Lower lobe of right lung (tissue), 2 donors: ENCODE measurements at regions not wholly inside any gene's neighbourhood (a gene's known extent, or its start where the extent isn't known, plus 50 kb on each side); places are given as distances from the start of the nearest gene placed in this dataset.
"Not testable (repeated sequence)": the region's sequence is repeated elsewhere in the genome, so short reads cannot be mapped to it uniquely, and the experiment has no call there.

Experiments
- ATAC-seq, 2 donors: fragments of 200-7000 bp; cut with Tn5 transposase; one replicate each; pipeline ENCODE4 v1.9.1; 2020 to 2022; ENCODE audit warnings: mild to moderate bottlenecking in 2 of 2, moderate library complexity in 2 of 2
- DNase-seq: peaks from one replicate; pipeline ENCODE4 v3.0.0-alpha.2; 2020
- H3K27ac ChIP-seq: fragments of 200-600 bp; one replicate; pipeline ENCODE4 v1.8.0; 2022
- H3K27me3 ChIP-seq: fragments of 200-600 bp; one replicate; pipeline ENCODE4 v1.8.0; 2022; ENCODE audit warnings: low read depth
- H3K36me3 ChIP-seq: fragments of 200-600 bp; one replicate; pipeline ENCODE4 v1.8.0; 2022; ENCODE audit warnings: mild to moderate bottlenecking
- H3K4me1 ChIP-seq: fragments of 200-600 bp; one replicate; pipeline ENCODE4 v1.8.0; 2022
- H3K4me3 ChIP-seq: fragments of 200-600 bp; one replicate; pipeline ENCODE4 v1.8.0; 2022; ENCODE audit warnings: mild to moderate bottlenecking
- H3K9me3 ChIP-seq: fragments of 200-600 bp; one replicate; pipeline ENCODE4 v1.8.0; 2022
- intact Hi-C: fragments of 100-400 bp; cut with DNase I; formaldehyde crosslinking; loops from one replicate; pipeline ENCODE4 v1.11.0; 2022
- TF ChIP-seq, protein P1 (sequence below): fragments of 200-600 bp; IDR thresholded peaks from one replicate; pipeline ENCODE4 v1.8.0; 2022; ENCODE audit warnings: antibody characterized with exemption, mild to moderate bottlenecking
- donor health status: DM: no; HTN: yes; CAD: no; lungs with severe emphysema.

DNA sequence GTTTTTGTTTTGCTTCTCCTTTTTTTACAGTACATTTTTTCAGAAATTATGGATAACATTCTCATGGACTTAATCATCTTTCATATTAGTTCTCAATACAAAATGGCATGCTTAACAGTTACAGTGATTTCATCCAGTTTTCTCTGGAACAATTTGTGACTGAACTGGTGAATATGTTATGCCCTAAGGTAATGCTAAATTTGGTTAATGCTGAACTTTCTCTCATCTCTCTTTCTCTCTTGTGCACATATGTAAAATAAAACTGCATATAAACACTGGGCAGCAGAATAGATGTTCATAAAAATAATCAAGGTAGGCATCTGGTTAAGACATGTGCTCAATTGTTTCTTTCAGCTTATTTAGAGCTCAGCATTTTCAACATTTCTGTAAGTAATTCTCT, 196.3 kb upstream of the TMEFF2 start:
- intact Hi-C loops: no loop called here
- H3K9me3 ChIP-seq: no peaks in the 10 kb centered on the region
- no peak overlapping the region for H3K27ac ChIP-seq
- no peaks in the 10 kb centered on the region for H3K27me3 ChIP-seq
- TF ChIP-seq, protein P1, sequence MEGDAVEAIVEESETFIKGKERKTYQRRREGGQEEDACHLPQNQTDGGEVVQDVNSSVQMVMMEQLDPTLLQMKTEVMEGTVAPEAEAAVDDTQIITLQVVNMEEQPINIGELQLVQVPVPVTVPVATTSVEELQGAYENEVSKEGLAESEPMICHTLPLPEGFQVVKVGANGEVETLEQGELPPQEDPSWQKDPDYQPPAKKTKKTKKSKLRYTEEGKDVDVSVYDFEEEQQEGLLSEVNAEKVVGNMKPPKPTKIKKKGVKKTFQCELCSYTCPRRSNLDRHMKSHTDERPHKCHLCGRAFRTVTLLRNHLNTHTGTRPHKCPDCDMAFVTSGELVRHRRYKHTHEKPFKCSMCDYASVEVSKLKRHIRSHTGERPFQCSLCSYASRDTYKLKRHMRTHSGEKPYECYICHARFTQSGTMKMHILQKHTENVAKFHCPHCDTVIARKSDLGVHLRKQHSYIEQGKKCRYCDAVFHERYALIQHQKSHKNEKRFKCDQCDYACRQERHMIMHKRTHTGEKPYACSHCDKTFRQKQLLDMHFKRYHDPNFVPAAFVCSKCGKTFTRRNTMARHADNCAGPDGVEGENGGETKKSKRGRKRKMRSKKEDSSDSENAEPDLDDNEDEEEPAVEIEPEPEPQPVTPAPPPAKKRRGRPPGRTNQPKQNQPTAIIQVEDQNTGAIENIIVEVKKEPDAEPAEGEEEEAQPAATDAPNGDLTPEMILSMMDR: no peak
- H3K36me3 ChIP-seq: no peaks in the 10 kb centered on the region
- DNase-seq (no peak), ATAC-seq (no peak)
- no peak overlapping the region for H3K4me3 ChIP-seq
- no peaks in the 10 kb centered on the region for H3K4me1 ChIP-seq

DNA sequence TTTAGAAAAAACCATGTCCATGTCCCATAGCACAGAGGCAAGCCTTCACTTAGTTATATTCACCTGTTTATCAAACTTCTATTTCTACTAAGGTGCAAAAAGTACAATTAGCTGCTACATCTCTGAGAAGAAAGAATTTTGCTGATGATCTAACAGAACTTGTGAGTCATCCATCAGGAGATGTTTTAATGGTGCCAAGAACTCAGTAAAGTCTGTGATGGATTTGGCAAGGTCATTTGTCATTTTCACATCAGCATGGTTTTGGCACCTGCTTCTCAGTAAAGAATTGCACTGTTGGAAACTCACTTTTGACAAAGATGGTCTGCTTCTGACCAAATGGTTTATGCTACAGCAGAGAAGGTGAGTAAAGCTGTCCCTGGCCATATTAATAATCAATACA, 195.7 kb upstream of the TMEFF2 start:
- Histone ChIP-seq H3K4me3 (no peak overlapping the region), H3K27me3 (no peaks in the 10 kb centered on the region), H3K27ac (no peak overlapping the region), H3K9me3 (no peaks in the 10 kb centered on the region), H3K4me1 (no peaks in the 10 kb centered on the region), H3K36me3 (no peaks in the 10 kb centered on the region)
- intact Hi-C loops: no loop called here
- DNase-seq (no peak), ATAC-seq (no peak)
- TF ChIP-seq, protein P1: no peak

DNA sequence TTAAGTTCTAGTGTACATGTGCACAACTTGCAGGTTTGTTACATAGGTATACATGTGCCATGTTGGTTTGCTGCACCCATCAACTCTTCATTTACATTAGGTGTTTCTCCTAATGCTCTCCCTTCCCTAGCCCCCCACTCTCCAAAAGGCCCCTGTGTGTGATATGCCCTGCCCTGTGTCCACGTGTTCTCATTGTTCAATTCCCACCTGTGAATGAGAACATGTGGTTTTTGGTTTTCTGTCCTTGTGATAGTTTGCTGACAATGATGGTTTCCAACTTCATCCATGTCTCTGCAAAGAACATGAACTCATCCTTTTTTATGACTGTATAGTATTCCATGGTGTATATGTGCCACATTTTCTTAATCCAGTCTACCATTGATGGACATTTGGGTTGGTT, 189.5 kb upstream of the TMEFF2 start:
- H3K9me3 ChIP-seq, H3K36me3 ChIP-seq, H3K4me3 ChIP-seq, intact Hi-C loops, H3K27ac ChIP-seq, H3K4me1 ChIP-seq, H3K27me3 ChIP-seq, ATAC-seq, DNase-seq: not testable (repeated sequence)

DNA sequence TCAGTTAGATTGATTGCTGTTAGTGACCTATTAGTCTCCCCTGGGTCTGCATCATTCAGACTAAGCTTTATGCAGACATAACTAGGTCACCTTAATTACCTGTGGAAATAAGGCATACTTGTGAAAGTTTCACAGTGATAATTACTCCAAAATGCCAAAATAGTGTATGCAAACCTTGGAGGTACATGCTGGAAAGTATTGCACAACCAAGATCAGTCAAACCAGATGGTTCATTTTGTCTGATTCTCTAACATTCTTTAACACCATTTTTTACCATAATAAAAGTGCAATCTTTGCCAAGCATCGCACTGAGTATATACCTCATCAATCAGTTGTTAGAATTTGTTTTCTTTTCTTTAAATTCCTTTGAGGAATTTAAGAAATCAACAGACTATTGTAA, 186.3 kb upstream of the TMEFF2 start:
- no peaks in the 10 kb centered on the region for H3K4me1 ChIP-seq
- H3K36me3 ChIP-seq: no peaks in the 10 kb centered on the region
- H3K4me3 ChIP-seq: no peak overlapping the region
- TF ChIP-seq, protein P1: no peak
- no peak for ATAC-seq
- no peak for DNase-seq
- no peaks in the 10 kb centered on the region for H3K27me3 ChIP-seq
- no peak overlapping the region for H3K27ac ChIP-seq
- intact Hi-C loops: no loop called here
- no peaks in the 10 kb centered on the region for H3K9me3 ChIP-seq

DNA sequence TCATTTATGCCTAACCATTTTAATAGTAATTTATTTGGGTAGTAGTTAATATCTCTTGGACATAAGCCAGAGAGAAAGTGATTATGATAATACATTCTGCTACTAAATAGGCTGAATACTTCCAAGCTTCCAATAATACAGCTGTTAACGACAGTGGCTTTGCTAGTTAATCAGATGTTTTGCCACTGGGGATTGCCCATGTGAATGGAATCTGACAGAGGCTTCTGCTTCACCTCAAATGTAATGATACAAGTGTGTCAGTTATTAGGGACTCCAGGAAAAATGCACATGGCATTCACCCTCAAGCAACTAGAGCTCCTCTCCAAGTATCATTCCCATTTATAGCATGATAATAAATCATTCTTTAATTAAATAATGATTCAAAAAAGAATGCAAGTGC, 185.0 kb upstream of the TMEFF2 start:
- TF ChIP-seq, protein P1: no peak
- intact Hi-C loops: no loop called here
- Histone ChIP-seq H3K4me3 (no peak overlapping the region), H3K27ac (no peak overlapping the region), H3K9me3 (no peaks in the 10 kb centered on the region), H3K4me1 (no peaks in the 10 kb centered on the region), H3K27me3 (no peaks in the 10 kb centered on the region), H3K36me3 (no peaks in the 10 kb centered on the region)
- ATAC-seq (no peak), DNase-seq (no peak)

DNA sequence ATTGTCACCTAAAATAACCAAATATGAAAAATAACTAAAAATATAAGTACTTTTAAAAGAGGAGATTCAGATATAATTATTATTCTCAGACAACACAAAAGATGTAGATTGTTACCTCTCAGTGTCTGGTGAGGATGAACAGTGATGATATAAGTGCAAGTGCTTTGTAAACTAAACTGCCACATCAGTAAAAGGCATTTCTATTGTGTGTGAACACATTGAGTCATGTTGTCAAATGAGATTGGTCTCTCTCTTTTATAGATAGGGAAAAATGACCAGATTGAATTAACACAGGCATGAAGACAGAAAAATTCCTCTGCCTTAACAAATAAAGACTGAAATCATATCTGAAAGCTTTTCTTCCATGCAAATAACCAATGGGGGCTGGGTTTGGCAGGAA, 182.4 kb upstream of the TMEFF2 start:
- no peak for DNase-seq
- Histone ChIP-seq H3K4me3 (no peak overlapping the region), H3K9me3 (no peaks in the 10 kb centered on the region), H3K36me3 (no peaks in the 10 kb centered on the region), H3K27me3 (no peaks in the 10 kb centered on the region), H3K27ac (no peak overlapping the region), H3K4me1 (no peaks in the 10 kb centered on the region)
- ATAC-seq: no peak
- TF ChIP-seq, protein P1: no peak
- intact Hi-C loops: no loop called here
